Muscle of back (tissue), 3 donors: ENCODE measurements at regions not wholly inside any gene's neighbourhood (a gene's known extent, or its start where the extent isn't known, plus 50 kb on each side); places are given as distances from the start of the nearest gene placed in this dataset.
A peak's percentile ranks its signal among the peaks of the same experiment; 100 is the strongest.

Experiments
- DNase-seq, 3 donors: peaks; one replicate each; pipeline versions ENCODE4 v3.0.0 to v3.0.0-alpha.2; 2013

- no peak for DNase-seq
Observed at GRCh38 chr7:70986297-70986696, 145.6 kb upstream of the GALNT17 start.

- peak in 1 of 3 donors; percentile 19 for DNase-seq
Observed at GRCh38 chr7:70994176-70994575, 137.8 kb upstream of the GALNT17 start.

- DNase-seq, result peak; percentile 76 to 95 (median 89)
Observed at GRCh38 chr7:70997261-70997660, 134.7 kb upstream of the GALNT17 start.

- no peak for DNase-seq
Observed at GRCh38 chr7:71005109-71005508, 126.8 kb upstream of the GALNT17 start.

GRCh38 chr7:71009636-71010035, 122.3 kb upstream of the GALNT17 start:
- peak in 1 of 3 donors; percentile 53 for DNase-seq

GRCh38 chr7:71015252-71015900, 116.6 kb upstream of the GALNT17 start:
- DNase-seq, result peak; percentile 53 to 93 (median 90)

- peak in 2 of 3 donors; percentile 61 to 81 for DNase-seq
Observed at GRCh38 chr7:71016401-71016800, 115.5 kb upstream of the GALNT17 start.

GRCh38 chr7:71017602-71018001, 114.3 kb upstream of the GALNT17 start:
- no peak for DNase-seq

GRCh38 chr7:71019706-71020105, 112.2 kb upstream of the GALNT17 start:
- peak; percentile 70 to 96 (median 91) for DNase-seq

GRCh38 chr7:71021131-71021530, 110.8 kb upstream of the GALNT17 start:
- peak; percentile 51 to 90 (median 81) for DNase-seq

- no peak for DNase-seq
Observed at GRCh38 chr7:71026680-71027079, 105.3 kb upstream of the GALNT17 start.

GRCh38 chr7:71034243-71034642, 97.7 kb upstream of the GALNT17 start:
- no peak for DNase-seq

GRCh38 chr7:71042591-71042990, 89.4 kb upstream of the GALNT17 start:
- no peak for DNase-seq

GRCh38 chr7:71050492-71050891, 81.5 kb upstream of the GALNT17 start:
- no peak for DNase-seq

GRCh38 chr7:71055504-71055903, 76.4 kb upstream of the GALNT17 start:
- DNase-seq, result no peak

GRCh38 chr7:71077743-71078476, 54.0 kb upstream of the GALNT17 start:
- DNase-seq, result no peak
